Hematopoietic multipotent progenitor cell (in vitro differentiated cells): ENCODE measurements at regions not wholly inside any gene's neighbourhood (a gene's known extent, or its start where the extent isn't known, plus 50 kb on each side); places are given as distances from the start of the nearest gene placed in this dataset.
"Not testable (repeated sequence)": the region's sequence is repeated elsewhere in the genome, so short reads cannot be mapped to it uniquely, and the experiment has no call there.

Experiments used
- DNase-seq, 3 donors: peaks; one replicate each; pipeline ENCODE4 v3.0.0-alpha.2; 2011 to 2015; ENCODE audit warnings: low read depth in 2 of 3, low spot score in 2 of 3

GRCh38 chr6:120274547-120274946, 925.0 kb upstream of the MAN1A1 start:
- DNase-seq: no peak

GRCh38 chr6:120273411-120273810, 923.9 kb upstream of the MAN1A1 start:
- no peak for DNase-seq

GRCh38 chr6:120272038-120272437, 922.5 kb upstream of the MAN1A1 start:
- DNase-seq: no peak

- not testable (repeated sequence) for DNase-seq
These were observed 918.7 kb upstream of the MAN1A1 start for GRCh38 chr6:120268256-120268655.

GRCh38 chr6:120262354-120262753, 912.8 kb upstream of the MAN1A1 start:
- no peak for DNase-seq

GRCh38 chr6:120260636-120261035, 911.1 kb upstream of the MAN1A1 start:
- DNase-seq: no peak

GRCh38 chr6:120254651-120255050, 905.1 kb upstream of the MAN1A1 start:
- DNase-seq: no peak

GRCh38 chr6:120248451-120248850, 898.9 kb upstream of the MAN1A1 start:
- DNase-seq: no peak

GRCh38 chr6:120237221-120237620, 887.7 kb upstream of the MAN1A1 start:
- DNase-seq: no peak

- no peak for DNase-seq
These were observed 880.4 kb upstream of the MAN1A1 start for GRCh38 chr6:120230008-120230407.

GRCh38 chr6:120228297-120228696, 878.7 kb upstream of the MAN1A1 start:
- no peak for DNase-seq

GRCh38 chr6:120219339-120219738, 869.8 kb upstream of the MAN1A1 start:
- no peak for DNase-seq

- no peak for DNase-seq
These were observed 864.5 kb upstream of the MAN1A1 start for GRCh38 chr6:120214088-120214499.

GRCh38 chr6:120211955-120212792, 862.6 kb upstream of the MAN1A1 start:
- DNase-seq: no peak

- no peak for DNase-seq
These were observed 853.3 kb upstream of the MAN1A1 start for GRCh38 chr6:120202878-120203277.

GRCh38 chr6:120200853-120201252, 851.3 kb upstream of the MAN1A1 start:
- DNase-seq: no peak

GRCh38 chr6:120198033-120198432, 848.5 kb upstream of the MAN1A1 start:
- no peak for DNase-seq

- no peak for DNase-seq
These were observed 836.5 kb upstream of the MAN1A1 start for GRCh38 chr6:120186080-120186479.

- no peak for DNase-seq
These were observed 823.7 kb upstream of the MAN1A1 start for GRCh38 chr6:120173250-120173649.

GRCh38 chr6:120164531-120164930, 815.0 kb upstream of the MAN1A1 start:
- DNase-seq: no peak

GRCh38 chr6:120157873-120158272, 808.3 kb upstream of the MAN1A1 start:
- no peak for DNase-seq

GRCh38 chr6:120147071-120147871, 797.7 kb upstream of the MAN1A1 start:
- no peak for DNase-seq
